GM18505 (cell line): ENCODE measurements at regions not wholly inside any gene's neighbourhood (a gene's known extent, or its start where the extent isn't known, plus 50 kb on each side); places are given as distances from the start of the nearest gene placed in this dataset.
A peak's percentile ranks its signal among the peaks of the same experiment; 100 is the strongest.

Experiments used
- ATAC-seq: cut with Tn5 transposase; IDR thresholded peaks from one replicate; pipeline ENCODE4 v1.9.1; 2021; ENCODE audit not compliant: unreplicated experiment
- POLR2A ChIP-seq: IDR thresholded peaks from 4 replicates; pipeline ENCODE4 v1.6.1; 2011; ENCODE audit warnings: borderline replicate concordance; ENCODE audit not compliant: insufficient read depth, insufficient read length; ENCODE audit errors: extremely low read depth

DNA sequence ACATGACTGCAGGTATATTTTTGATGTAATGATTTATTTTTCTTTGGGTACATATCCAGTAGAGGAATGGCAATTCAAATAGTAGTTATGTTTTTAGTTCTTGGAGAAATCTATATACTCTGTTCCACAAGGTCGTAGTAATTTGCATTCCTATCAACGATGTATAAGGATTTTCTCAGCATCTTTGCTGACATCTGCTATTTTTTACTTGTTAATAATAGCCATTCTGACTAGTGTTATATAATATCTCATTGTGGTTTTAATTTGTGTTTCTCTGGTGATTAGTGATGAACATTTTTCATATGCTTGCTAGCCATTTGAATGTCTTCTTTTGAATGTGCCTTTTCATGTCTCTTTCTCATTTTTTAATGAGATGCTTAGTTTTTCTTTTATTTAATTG is 292.1 kb upstream of the RGS18 start:
- ATAC-seq, result no peak
- no peak for TF ChIP-seq POLR2A

DNA sequence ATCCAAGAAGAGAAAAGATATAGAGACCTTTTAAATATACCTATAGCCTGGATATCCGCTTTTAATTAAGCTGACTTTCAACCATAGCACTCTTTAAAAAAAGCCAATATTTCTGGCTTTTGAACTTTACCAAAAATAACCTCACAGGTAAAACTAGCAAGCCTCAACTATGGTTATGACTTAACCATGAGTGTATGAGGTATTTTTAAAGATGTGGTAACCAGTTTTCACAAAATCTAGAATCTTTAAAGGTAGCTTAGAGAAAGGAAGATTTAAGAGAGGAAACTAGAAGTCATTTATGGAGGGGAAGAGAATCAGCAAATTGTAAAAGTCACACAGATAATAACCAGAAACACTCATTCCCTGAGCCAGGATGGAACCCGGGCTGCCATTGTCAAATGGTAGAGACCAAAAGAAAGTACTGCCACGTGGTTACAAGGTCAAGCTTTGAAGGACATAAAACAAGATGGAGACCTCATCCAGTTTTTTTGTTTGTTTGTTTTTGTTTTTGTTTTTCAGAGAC is 288.4 kb upstream of the RGS18 start:
- no peak for TF ChIP-seq POLR2A
- ATAC-seq, result no peak

DNA sequence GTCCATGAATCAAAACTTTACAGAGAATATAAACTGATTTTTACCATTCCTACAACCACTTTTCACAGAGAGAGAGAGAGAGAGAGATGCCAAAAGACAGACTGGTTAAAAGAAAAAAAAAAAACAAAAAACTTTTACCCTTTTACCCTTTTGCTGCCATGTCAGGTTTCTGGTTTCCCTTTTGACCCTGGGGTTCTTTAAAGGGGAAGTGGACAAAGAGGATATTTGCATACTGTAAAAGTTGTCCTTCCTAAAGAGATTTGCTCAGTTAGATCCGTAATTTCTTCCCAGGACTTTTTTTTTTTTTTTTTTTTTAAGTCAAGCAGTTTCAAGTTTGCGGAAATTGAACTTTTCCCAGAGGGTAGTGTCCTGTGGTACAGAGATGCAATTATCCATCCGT is 287.8 kb upstream of the RGS18 start:
- no peak for TF ChIP-seq POLR2A
- no peak for ATAC-seq

DNA sequence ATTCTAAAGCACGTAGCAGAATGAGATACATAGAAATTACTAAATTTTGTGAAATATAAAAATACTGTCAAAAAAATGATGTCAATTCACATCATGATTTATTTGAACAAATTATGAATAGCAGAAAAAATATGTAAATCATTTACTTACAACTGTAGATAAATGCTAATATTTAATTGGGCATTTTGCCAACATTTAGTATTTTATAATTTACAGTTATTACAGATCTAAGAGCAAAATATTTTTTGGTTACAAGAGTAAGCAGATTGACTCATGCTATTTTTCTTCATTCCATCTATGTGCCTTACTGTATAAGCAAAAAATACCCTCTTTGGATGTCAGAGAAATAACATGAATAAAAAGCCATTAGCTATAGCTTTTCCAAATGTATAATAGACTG is 282.3 kb upstream of the RGS18 start:
- TF ChIP-seq POLR2A, result no peak

DNA sequence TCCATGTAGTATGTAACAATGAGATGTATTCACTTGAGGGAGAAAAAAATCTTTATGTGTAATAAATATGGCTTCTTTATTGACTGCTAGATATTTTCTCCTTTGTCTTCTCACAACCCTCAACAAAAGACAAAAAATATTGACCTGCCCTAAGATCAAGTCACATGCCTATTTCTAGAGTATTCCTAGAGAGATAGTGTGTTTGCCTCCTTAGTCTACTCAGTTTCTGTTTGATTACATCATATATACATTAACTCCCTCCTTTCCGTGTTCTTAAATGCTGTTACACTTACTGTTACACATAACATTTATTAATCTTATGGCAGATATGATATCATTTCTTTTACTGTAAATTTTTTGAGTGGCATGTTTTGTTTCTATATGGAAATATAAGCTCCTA is 281.6 kb upstream of the RGS18 start:
- no peak for TF ChIP-seq POLR2A
- no peak for ATAC-seq

More for the DNA sequence above, 282.3 kb upstream of the RGS18 start:
- ATAC-seq, result no peak

DNA sequence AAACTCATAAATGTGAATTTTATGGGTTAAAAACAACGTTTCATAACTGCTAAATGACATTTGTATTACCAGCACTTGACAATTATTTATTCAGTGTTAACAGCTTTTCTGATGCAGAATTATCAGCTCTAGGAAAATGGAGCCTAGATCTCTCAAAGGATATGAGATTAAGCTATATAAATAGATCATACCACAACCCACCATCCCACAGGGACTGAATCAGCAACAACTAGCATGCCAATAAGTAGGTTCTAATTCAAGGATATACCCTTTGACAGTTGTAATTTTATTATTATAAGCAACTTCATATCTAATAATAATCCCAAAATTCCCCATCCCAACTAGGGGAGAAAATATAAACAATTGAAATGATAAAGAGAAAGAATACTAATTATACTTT is 275.4 kb upstream of the RGS18 start:
- no peak for ATAC-seq
- TF ChIP-seq POLR2A, result no peak

DNA sequence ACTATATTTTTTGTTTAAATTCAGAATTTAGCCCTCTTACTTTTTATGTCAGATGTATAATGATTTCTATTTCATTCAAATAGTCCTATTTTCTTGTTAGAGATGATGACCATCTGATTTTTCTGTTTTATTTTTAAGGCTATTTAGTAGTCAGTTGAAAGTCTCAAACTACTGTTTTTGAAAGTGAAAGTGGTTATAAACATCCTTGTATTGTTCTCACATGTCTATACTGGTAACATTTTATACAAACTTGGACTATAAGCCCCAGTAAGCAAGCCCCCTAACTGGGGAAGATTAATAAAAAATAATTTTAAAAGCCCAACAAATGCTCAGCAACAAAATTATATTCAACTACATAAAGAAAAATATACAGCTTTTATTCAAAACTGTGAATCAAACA is 271.3 kb upstream of the RGS18 start:
- ATAC-seq, result peak; percentile 76
- no peak for TF ChIP-seq POLR2A

DNA sequence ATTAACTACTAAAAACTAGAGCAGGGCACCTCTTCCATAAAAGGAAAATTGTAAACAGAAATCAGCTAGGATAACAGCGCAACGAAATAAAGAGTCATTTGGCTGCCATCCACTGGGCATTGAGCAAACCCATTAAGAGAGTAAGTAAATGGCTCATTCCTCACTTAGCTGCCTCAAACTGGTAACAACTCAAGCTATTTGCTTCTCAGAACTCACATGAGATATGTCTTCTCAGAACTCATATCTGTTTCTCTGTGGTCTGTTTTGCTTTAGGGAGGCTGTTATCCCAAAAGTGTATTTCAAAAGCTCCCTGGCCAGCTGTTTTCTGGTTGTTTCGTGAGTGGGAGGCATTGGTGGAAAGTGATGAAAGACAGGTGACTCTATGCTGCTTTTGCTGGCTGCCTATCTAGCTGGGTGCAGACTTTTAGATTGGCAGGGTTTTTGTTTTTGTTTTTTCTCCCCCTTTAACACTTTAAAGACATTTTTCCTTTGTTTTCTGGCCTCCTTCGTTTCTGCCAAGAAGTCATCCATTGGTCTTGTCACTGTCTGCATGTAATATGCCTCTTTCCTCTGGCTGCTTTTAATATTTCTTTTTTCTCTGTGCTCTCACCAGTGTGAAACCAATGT is 269.2 kb upstream of the RGS18 start:
- TF ChIP-seq POLR2A, result no peak
- no peak for ATAC-seq

DNA sequence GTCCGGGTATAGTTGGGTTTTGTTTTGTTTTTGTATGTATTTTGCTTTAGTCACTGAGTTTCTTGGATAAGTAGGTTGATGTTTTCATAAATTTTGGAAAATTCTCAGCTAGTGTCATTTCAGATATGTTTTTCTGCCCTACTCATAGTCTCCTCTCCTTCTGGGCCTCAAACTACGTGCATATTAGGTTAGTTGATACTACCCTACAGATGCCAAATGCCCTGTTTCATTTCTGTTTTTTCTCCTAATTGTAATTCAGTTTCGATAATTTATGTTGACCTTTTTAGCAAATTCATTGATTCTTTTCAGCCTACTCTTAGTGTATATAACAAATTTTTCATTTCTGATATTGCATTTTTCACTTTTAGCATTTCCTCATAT is 268.6 kb upstream of the RGS18 start:
- TF ChIP-seq POLR2A, result no peak
- ATAC-seq, result no peak

DNA sequence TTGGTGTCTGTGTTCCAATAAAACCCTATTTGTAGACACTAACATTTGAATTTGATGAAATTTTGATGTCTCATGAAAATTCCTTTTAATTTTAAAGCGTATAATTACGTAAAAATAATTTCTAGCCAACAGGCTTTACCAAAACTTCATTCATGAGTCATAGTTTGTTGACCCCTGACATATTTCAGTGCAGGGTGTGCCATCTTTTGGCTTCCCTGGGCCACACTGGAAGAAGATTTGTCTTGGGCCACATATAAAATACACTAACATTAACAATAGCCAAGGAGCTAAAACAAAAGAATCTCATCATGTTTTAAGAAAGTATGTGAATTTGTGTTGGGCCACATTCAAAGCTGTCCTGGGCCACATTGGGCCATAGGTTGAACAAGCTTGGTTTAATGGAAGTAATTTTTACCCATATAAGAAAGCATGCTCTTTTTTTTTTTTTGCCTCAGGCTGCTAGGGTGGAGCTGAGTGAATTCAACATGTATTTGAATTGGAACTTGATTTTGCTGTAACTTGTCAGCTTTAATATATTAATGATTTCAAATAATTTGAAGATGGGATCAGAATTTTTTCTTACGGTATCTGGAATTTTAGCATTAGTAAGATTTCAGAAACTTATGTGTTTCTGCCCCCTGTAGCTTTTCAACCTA is 267.7 kb upstream of the RGS18 start:
- ATAC-seq, result no peak
- no peak for TF ChIP-seq POLR2A

DNA sequence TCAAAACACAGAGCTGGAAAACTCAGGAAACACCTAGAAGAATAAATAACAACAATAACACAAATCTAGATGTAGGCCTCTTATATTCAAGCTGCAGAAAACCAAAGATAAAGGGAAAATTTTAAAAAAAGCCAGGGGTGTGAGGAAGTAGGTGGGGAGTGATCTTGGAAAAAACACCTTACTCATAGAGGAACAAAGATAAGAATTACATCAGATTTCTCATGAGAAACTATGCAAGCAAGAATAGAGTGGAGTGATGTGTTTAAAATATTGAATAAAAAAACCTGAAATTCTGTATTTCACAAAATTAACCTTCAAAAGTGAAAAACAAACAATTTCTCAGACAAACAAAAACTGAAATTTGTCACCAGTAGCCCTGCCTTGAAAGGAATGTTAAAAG is 265.5 kb upstream of the RGS18 start:
- no peak for ATAC-seq
- TF ChIP-seq POLR2A, result no peak

DNA sequence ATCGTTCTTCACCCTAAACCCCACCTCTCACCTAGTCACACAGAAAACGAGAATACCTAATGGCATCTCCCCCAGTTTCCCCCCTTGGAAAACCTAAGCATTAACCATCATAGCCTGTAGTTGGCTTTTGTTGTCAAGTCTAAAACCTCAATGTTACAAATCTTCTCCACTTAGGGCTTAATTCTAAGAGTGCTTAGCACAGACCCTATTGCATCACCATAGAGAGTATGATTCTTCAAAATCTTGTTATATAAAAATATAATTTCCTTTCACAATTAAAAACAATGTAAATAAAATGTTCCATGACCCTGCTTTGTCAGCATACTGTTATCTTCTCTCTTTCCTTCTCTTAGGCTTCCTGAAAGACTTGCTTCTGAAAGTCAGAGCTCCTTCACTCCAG is 263.2 kb upstream of the RGS18 start:
- no peak for ATAC-seq

DNA sequence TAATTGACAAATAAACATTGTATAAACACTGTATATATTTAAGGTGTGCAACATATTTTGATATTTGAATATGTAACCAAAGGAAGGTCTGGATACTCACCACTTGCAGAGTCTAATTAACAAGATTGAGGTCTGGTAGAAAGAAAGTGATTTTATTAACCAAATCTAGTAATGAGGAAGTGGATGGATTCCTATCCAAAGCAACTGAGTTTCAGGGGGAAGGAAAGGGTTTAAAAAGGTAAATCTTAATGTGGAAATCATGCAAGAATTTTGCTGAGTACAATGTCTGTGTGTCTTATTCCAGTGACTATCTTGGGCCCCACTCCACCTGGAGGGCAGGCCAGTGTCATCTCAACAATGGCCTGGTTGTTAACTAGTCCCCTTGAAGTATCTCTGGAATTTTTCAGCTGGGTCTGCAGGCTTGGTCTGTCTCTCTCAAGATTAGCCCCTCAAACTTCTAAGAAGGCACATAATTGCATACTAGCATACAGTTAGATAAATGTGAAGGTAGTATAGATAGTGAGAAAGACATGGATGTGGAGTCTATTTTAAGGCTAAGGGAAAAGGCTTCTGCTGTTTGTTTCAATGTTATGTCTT is 262.7 kb upstream of the RGS18 start:
- TF ChIP-seq POLR2A, result no peak
- ATAC-seq, result no peak

More for the DNA sequence above, 263.2 kb upstream of the RGS18 start:
- no peak for TF ChIP-seq POLR2A

DNA sequence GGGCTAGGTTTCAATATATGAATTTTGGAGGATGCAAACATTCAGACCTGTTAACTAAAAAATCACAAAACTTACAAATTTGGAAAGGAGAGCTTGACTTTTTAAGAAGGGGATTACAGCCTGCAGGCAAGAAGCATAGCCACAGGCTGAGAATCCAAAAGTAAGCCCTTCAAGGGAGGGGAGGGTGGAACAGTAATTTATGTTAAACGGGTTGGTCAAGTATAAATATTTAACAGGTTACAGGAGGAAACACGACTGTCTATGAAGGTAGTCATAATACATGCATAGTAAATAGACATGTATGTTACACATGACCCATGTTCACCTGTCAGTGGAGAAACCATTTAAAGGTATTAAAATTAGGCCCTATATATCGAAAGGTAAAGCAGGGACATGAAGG is 261.1 kb upstream of the RGS18 start:
- no peak for TF ChIP-seq POLR2A
- ATAC-seq, result no peak

DNA sequence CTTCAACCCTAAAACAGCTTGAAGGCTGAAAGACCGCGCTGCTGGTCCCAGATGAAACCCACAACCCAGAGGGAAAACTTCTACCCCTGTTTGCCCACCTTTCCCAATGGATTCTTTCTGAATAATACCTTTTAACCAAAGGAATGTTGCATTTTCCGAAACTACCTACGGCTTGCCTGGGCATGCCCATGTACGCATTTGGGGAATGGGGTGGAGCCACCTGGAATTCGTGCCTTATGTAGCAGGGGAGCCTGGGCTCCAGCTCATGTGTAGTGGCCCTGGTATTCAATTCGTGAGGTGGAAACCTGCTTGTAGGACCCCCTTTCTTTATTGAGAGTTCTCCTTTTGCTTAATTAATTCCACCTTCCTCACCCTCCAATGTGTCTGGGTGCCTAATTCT is 256.6 kb upstream of the RGS18 start:
- ATAC-seq, result no peak
- no peak for TF ChIP-seq POLR2A

DNA sequence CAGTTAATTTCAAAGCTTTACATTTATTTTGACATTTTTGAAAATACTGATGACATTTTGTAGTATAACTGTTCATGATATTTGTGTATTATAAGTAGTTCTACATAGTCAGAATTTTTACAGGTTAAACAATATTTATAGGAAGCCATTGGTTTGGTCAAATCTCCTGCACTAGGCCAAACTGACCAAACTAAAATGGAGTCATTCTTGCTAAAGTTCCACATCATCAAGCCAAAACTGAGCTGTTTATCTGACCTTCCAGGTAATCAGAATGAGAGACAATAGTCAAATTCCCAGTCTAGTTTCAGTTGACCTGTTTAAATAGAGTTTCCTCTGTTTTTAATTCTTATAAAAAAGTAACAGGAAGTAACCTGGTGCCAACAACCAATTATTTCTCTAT is 253.3 kb upstream of the RGS18 start:
- ATAC-seq, result no peak
- no peak for TF ChIP-seq POLR2A
